ENCODE measurements at regions not wholly inside any gene's neighbourhood (a gene's known extent, or its start where the extent isn't known, plus 50 kb on each side); places are given as distances from the start of the nearest gene placed in this dataset.
"Not testable (repeated sequence)": the region's sequence is repeated elsewhere in the genome, so short reads cannot be mapped to it uniquely, and the experiment has no call there.

GRCh38 chr14:37820810-37821209 lies 225.4 kb downstream of the TTC6 start:
- not testable (repeated sequence) for H3K36me3 ChIP-seq (ENCODE audit: insufficient read depth); DNase-seq (ENCODE audit: extremely low spot score)

GRCh38 chr14:37824939-37825712 lies 229.7 kb downstream of the TTC6 start:
- DNase-seq (ENCODE audit: extremely low spot score): no peak
- Histone ChIP-seq H3K4me1 (ENCODE audit: insufficient read depth) (no peaks in the 10 kb centered on the region), H3K27ac (ENCODE audit: low read depth) (no peak overlapping the region), H3K4me3 (ENCODE audit: low read depth, low read length) (no peak overlapping the region), H3K36me3 (ENCODE audit: insufficient read depth) (no peaks in the 10 kb centered on the region)
- WGBS: 23% methylated on average over 3 of the region's 3 CpGs

More at GRCh38 chr14:37820810-37821209, 225.4 kb downstream of the TTC6 start:
- H3K4me1 ChIP-seq (ENCODE audit: insufficient read depth); H3K27ac ChIP-seq (ENCODE audit: low read depth); H3K4me3 ChIP-seq (ENCODE audit: low read depth, low read length): not testable (repeated sequence)

- Histone ChIP-seq H3K27ac (ENCODE audit: low read depth) (no peak overlapping the region), H3K36me3 (ENCODE audit: insufficient read depth) (no peaks in the 10 kb centered on the region), H3K4me1 (ENCODE audit: insufficient read depth) (no peaks in the 10 kb centered on the region), H3K4me3 (ENCODE audit: low read depth, low read length) (no peak overlapping the region)
- DNase-seq (ENCODE audit: extremely low spot score): no peak
- WGBS: 37% methylated on average over 1 of the region's 1 CpG
Observed at GRCh38 chr14:37826869-37827268, 231.4 kb downstream of the TTC6 start.

- DNase-seq (ENCODE audit: extremely low spot score): no peak
- no peak overlapping the region for H3K4me3 ChIP-seq (ENCODE audit: low read depth, low read length)
- H3K27ac ChIP-seq (ENCODE audit: low read depth): no peak overlapping the region
- H3K36me3 ChIP-seq (ENCODE audit: insufficient read depth): no peaks in the 10 kb centered on the region
- no peaks in the 10 kb centered on the region for H3K4me1 ChIP-seq (ENCODE audit: insufficient read depth)
Observed at GRCh38 chr14:37830271-37830670, 234.8 kb downstream of the TTC6 start.

GRCh38 chr14:37834275-37834674 lies 238.8 kb downstream of the TTC6 start:
- Histone ChIP-seq H3K4me3 (ENCODE audit: low read depth, low read length) (no peak overlapping the region), H3K36me3 (ENCODE audit: insufficient read depth) (no peaks in the 10 kb centered on the region), H3K27ac (ENCODE audit: low read depth) (no peak overlapping the region), H3K4me1 (ENCODE audit: insufficient read depth) (no peaks in the 10 kb centered on the region)
- no peak for DNase-seq (ENCODE audit: extremely low spot score)
- WGBS: 45% methylated on average over 1 of the region's 1 CpG

- 83% methylated on average over 5 of the region's 5 CpGs for WGBS
- H3K27ac ChIP-seq (ENCODE audit: low read depth); DNase-seq (ENCODE audit: extremely low spot score); H3K36me3 ChIP-seq (ENCODE audit: insufficient read depth); H3K4me1 ChIP-seq (ENCODE audit: insufficient read depth); H3K4me3 ChIP-seq (ENCODE audit: low read depth, low read length): not testable (repeated sequence)
Observed at GRCh38 chr14:37838778-37839177, 243.3 kb downstream of the TTC6 start.

GRCh38 chr14:37841039-37841438 lies 245.6 kb downstream of the TTC6 start:
- not testable (repeated sequence) for H3K27ac ChIP-seq (ENCODE audit: low read depth); H3K4me3 ChIP-seq (ENCODE audit: low read depth, low read length); H3K4me1 ChIP-seq (ENCODE audit: insufficient read depth); H3K36me3 ChIP-seq (ENCODE audit: insufficient read depth); DNase-seq (ENCODE audit: extremely low spot score)
- 76% methylated on average over 4 of the region's 4 CpGs for WGBS

- H3K4me1 ChIP-seq (ENCODE audit: insufficient read depth): no peaks in the 10 kb centered on the region
- H3K4me3 ChIP-seq (ENCODE audit: low read depth, low read length): no peak overlapping the region
- no peak overlapping the region for H3K27ac ChIP-seq (ENCODE audit: low read depth)
- DNase-seq (ENCODE audit: extremely low spot score): no peak
- H3K36me3 ChIP-seq (ENCODE audit: insufficient read depth): no peaks in the 10 kb centered on the region
- 75% methylated on average over 3 of the region's 3 CpGs for WGBS
Observed at GRCh38 chr14:37842106-37842505, 246.7 kb downstream of the TTC6 start.

GRCh38 chr14:37843954-37844607 lies 248.7 kb downstream of the TTC6 start:
- no peak overlapping the region for H3K27ac ChIP-seq (ENCODE audit: low read depth)
- no peak overlapping the region for H3K4me3 ChIP-seq (ENCODE audit: low read depth, low read length)
- no peak for DNase-seq (ENCODE audit: extremely low spot score)
- no peaks in the 10 kb centered on the region for H3K4me1 ChIP-seq (ENCODE audit: insufficient read depth)
- 76% methylated on average over 8 of the region's 8 CpGs for WGBS
- no peaks in the 10 kb centered on the region for H3K36me3 ChIP-seq (ENCODE audit: insufficient read depth)

- Histone ChIP-seq H3K36me3 (ENCODE audit: insufficient read depth) (no peaks in the 10 kb centered on the region), H3K27ac (ENCODE audit: low read depth) (no peak overlapping the region), H3K4me1 (ENCODE audit: insufficient read depth) (no peaks in the 10 kb centered on the region), H3K4me3 (ENCODE audit: low read depth, low read length) (no peak overlapping the region)
- no peak for DNase-seq (ENCODE audit: extremely low spot score)
- 58% methylated on average over 2 of the region's 2 CpGs for WGBS
Observed at GRCh38 chr14:37844614-37845013, 249.2 kb downstream of the TTC6 start.

- Histone ChIP-seq H3K4me3 (ENCODE audit: low read depth, low read length) (no peak overlapping the region), H3K4me1 (ENCODE audit: insufficient read depth) (no peaks in the 10 kb centered on the region), H3K27ac (ENCODE audit: low read depth) (no peak overlapping the region), H3K36me3 (ENCODE audit: insufficient read depth) (no peaks in the 10 kb centered on the region)
- WGBS: 57% methylated on average over 2 of the region's 2 CpGs
- DNase-seq (ENCODE audit: extremely low spot score): no peak
Observed at GRCh38 chr14:37848985-37849621, 253.7 kb downstream of the TTC6 start.

GRCh38 chr14:37851054-37851453 lies 255.6 kb downstream of the TTC6 start:
- no peak for DNase-seq (ENCODE audit: extremely low spot score)
- Histone ChIP-seq H3K36me3 (ENCODE audit: insufficient read depth) (no peaks in the 10 kb centered on the region), H3K4me3 (ENCODE audit: low read depth, low read length) (no peak overlapping the region), H3K4me1 (ENCODE audit: insufficient read depth) (no peaks in the 10 kb centered on the region), H3K27ac (ENCODE audit: low read depth) (no peak overlapping the region)
- 68% methylated on average over 1 of the region's 1 CpG for WGBS

- Histone ChIP-seq H3K27ac (ENCODE audit: low read depth) (no peak overlapping the region), H3K4me3 (ENCODE audit: low read depth, low read length) (no peak overlapping the region), H3K36me3 (ENCODE audit: insufficient read depth) (no peaks in the 10 kb centered on the region), H3K4me1 (ENCODE audit: insufficient read depth) (no peaks in the 10 kb centered on the region)
- WGBS: 55% methylated on average over 1 of the region's 1 CpG
- no peak for DNase-seq (ENCODE audit: extremely low spot score)
Observed at GRCh38 chr14:37855871-37856270, 260.4 kb downstream of the TTC6 start.

- Histone ChIP-seq H3K36me3 (ENCODE audit: insufficient read depth) (no peaks in the 10 kb centered on the region), H3K4me3 (ENCODE audit: low read depth, low read length) (no peak overlapping the region), H3K4me1 (ENCODE audit: insufficient read depth) (no peaks in the 10 kb centered on the region), H3K27ac (ENCODE audit: low read depth) (no peak overlapping the region)
- 85% methylated on average over 2 of the region's 2 CpGs for WGBS
- DNase-seq (ENCODE audit: extremely low spot score): no peak
Observed at GRCh38 chr14:37857774-37858266, 262.4 kb downstream of the TTC6 start.
